ENCODE measurements at regions not wholly inside any gene's neighbourhood (a gene's known extent, or its start where the extent isn't known, plus 50 kb on each side); places are given as distances from the start of the nearest gene placed in this dataset.
A peak's percentile ranks its signal among the peaks of the same experiment; 100 is the strongest.
"Not testable (repeated sequence)": the region's sequence is repeated elsewhere in the genome, so short reads cannot be mapped to it uniquely, and the experiment has no call there.

DNA sequence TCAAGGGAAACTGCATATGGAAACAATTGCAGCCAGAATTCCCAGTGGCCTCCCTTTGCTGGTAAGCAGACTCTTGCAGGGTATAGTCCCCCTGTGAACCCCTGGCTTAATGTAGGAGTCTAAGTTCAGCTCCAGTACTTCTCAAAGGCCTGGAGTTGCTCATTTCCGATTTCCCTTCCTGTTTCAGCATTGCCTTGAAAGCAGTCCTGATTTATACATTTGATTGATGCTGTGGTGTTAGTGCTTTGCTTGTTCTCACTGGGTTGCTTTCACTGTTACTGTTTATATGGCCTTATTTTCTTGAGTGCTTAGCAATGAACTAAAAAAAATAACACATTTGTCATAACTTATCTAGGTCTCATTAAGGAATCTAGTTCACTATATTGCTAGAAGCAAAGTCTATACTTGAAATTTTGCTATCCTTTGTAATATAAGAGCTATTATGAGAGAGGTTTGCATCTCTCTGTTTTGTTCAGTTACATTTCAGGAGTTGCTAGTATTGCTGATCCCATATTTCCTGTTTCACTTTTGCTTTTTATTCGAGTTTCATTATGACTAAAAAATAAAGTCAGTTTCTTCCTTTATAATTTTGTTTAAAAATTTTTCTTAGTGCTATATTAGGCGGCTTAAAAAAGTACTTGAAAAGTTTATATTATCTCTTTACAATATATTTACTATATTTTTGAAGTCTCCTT, 122.4 kb upstream of the NMUR2 start:
- peak; percentile 5 to 20 for DNase-seq

DNA sequence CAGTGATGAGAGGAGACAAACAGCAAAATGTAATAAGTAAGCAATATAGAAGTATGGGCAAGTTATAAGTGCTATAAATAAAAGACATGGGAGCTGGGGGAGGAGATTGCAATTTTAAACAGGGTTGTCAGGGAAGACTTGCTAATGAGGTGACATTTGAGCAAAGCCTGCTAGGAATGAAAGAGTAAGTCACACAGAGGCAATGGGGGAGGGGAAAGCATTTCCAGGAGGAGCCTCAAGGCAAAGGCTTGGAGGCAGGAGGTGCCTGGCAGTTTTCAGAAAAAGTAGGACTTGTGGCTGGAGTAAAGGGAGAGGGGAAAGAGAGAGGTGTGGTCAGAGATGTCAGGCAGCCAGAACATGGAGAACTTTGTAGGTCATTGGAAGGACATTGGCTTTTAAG, 124.4 kb upstream of the NMUR2 start:
- no peak for DNase-seq

DNA sequence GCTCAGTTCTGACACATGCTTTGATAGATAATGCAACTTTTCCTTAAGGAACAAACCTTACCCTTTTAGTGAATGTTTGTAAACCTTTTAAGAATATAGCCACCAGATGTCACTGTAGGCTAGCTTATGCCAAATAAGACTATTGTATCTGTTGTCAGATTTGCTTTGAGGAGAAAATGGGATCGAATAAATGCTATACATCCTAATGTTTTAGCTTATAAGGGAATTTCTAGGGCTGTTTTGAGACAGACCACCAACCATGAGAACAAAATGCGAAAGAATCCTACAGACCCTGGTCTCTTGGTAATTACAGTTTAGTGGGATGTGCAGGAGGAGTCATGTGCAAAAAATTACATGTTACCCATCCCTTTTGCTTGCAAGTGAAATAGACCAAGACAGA, 127.6 kb upstream of the NMUR2 start:
- peak; percentile 30 to 50 for DNase-seq

DNA sequence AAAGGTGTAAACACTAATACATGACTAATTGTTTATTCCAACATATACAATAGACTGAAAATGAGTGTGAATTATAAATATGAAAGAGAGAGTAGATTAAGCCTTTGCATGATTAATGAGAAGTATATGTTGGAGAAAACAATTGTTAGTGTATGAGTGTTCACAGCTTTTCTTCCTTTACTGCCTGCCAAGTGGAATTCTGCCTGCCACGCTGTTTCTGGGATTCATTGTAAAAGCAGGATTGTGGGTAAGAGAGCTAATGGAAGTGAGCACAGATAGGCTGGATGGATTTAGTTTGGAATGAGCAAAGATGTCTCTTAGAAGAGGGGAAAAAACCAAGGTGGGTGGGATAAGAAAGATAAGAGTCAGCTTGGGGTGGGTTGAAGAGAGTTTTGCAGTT, 129.6 kb upstream of the NMUR2 start:
- DNase-seq: no peak

DNA sequence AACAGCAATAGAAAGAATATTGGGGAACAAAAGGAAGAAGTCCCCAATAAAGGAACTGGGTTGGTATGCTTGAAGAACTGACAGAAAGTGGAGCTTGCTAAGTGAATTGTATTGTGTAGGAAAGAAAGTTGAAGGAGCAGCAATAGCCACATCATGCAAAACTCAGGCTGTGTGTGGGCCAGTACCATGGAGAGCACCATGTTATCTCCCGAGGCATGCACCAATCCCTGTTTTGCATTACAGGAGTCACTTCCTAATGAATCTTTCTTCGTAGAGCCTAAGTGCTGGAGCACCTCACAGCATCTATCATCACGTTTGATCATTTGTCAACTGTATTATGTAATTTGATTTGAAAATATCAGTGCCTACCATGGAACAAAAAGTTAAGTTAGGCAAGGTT, 137.7 kb upstream of the NMUR2 start:
- DNase-seq: no peak

DNA sequence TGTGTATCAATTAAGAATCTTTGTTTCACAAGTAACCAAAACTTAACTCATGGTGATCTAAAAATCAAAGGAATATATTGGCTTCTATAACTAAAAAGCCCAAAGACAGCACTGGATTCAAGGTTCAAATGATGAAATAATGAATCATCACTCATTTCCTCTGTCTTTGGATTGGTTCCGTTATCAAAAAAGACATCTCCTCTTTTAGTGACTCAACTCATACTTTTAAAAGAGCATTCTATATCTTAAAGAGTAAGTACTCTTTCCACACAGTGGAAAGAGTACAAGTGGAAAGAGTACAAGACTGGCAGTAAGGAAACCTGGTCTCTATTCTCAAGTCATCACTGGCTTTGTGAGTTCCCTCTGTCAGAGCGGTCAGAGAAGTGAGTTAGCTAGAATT, 141.4 kb upstream of the NMUR2 start:
- no peak for DNase-seq

DNA sequence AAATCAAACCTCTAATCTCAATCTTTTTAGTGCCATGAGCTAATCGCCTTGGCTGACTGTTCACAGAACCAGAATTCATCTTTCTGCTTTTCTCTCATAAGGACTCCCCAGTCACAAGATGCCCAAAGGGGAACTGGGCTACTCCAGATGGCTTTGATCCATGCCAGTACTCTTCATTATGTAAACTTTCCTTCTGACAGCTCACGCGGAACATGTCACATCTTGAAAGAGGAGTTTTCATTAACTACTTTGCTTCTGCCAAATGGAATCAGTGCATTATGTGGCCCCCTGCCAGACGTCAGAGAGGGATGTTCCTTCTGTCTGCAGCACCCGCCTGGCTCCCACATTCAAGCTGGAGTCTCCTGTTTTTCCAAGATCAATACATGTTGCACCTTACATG, 142.1 kb upstream of the NMUR2 start:
- no peak for DNase-seq

DNA sequence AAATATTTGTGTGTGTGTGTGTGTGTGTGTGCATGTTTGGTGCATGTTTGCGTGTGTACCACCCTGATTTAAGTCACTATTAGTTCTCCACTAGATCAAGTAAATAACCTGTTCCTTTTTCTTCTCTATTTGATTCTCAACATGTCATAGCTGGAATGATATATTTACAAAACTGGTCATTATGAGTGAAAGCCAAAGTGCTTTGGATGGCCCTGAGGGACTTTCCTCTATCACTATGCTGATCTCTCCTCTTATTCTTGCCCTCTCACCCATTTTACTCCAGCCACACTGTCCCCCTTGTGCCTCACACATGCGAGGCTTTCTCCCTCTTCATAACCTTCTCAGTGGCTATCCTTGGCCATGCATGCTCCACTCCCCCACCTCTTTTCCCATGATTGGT, 144.6 kb upstream of the NMUR2 start:
- DNase-seq: no peak

DNA sequence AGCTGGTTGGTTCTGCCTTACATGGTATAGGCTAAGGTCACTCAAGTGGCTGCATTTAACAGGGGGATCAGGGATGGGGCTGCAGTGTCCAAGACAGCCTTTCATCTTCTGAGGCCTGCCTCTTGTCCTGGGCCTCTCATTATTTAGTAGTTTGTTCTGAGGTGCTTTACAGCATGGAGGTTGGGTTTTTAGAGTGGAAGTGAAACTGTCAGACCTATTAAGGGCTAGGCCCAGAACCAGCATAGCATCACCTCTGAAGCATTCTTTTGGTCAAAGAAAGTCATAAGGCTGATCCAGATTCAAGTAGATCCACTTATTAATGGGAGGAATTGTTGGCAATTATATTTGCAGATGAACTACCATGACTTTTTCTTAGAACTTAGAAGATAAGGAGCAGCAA, 146.0 kb upstream of the NMUR2 start:
- DNase-seq: no peak

DNA sequence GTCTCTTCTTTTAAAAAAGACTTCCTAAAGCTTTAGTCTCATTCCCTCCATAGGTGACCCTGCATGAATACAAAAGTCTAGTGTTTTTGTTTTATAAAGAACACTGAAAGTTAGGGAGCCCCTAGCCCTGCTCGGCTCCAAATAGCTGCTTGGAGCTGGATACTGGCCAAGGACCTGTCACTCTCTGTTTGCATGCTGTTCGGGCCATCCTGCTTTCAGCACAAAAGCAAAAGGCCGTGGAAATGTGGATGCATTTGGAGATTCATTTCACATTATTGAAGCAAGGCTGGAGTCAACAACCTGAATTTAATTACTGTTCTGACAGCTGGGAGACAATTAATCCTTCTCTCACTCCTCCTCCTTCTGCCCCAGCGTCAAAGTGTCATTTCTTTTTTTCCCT, 151.7 kb upstream of the NMUR2 start:
- no peak for DNase-seq

DNA sequence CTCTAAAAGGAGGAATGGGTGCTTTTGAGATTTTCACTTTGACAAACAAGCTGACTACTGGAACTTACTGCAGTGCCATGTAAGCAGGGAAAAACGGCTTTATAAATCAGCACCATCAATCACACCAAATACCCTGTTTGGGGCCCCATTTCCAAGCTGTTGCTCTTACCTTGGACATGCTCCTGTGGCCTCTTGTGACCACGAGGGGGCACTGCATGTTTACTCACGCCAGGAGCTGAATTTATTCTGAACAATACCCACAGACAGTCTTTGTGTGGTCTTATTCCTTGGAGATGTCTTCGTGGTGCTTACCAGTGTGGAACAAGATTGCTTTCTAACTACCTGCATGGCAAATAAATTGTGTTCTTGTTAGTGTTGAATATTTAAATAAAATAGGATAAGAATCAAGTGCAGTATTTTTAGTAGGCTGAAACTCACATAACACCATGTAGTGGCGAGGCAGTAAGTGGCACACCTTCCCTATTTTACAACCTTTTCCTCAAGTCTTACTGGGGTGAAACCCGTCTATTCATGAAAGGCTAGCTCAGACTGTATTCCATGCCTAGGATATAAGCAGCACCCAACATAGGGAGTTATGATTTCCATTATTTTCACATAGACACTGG, 155.5 kb upstream of the NMUR2 start:
- peak in 1 of 2 donors; percentile 33 for DNase-seq

DNA sequence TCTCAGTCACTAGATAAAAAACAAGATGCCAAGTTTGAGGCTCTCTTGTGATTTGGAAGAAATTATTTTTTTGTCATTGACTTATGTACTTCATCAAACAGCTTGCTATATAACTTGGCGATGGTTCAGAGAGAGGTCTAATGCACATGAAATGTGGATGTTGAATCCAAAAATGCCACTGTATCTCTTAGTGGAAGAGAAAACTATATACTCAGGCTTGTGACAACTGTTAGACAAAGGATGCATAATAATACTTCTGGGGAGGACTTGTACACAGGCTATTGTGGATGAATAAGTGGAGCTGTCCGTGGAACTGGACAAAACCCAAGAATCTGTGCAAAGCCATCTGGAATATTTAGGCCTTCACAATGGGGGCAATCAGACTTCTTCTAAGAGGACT, 162.9 kb upstream of the NMUR2 start:
- DNase-seq: no peak

DNA sequence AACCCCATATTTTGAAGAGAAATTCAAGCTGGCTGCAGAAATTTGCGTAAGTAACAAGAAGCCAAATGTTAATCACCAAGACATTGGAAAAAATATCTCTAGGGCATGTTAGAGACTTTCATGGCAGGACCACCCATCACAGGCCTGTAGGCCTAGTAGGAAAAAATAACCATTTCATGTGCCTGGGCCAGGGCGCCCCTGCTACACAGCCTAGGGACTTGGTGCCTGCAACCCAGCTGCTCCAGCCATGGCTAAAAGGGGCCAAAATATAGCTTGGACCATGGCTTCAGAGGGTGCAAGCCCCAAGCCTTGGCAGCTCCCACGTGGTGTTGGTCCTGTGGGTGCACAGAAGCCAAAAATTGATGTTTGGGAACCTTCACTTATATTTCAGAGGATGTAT, 167.7 kb upstream of the NMUR2 start:
- DNase-seq: no peak

DNA sequence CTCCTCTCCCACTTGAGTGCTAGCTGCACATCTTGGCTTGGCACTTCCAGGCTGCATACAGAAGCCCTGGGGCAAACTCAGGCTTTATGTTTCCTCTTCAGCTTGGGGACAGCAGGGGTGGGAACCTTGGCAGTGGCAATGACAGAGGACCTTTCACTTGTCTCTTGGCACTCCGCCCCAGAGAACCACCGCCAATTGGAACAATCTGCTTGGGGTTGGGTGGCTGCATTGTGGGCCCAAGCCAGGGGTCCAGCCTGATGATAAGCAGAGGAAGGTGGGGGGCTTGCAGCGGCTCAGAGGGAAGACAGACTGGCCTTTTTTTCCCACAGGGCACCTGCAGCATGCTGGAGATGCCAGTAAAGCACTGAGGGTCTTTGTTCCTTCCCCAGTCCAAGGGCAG, 179.0 kb upstream of the NMUR2 start:
- no peak for DNase-seq

DNA sequence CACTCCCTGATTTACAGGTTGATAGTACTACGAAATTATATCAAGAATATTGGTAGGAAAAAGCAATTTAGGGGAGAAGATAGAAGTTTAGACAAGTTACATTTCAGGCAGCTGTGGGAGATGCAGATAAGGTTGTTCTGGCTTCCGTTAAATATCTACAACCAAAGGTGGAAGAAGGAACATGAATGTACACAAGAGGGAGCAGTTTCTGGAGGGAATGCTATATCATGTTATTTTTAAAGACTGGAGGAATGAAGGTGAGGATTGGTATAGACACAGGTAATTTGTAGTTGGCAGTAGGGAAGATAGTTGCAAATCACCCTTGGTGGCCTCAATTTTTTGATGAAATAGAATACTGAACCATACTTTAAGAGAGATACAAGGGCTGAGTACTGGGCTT, 187.3 kb upstream of the NMUR2 start:
- no peak for DNase-seq

DNA sequence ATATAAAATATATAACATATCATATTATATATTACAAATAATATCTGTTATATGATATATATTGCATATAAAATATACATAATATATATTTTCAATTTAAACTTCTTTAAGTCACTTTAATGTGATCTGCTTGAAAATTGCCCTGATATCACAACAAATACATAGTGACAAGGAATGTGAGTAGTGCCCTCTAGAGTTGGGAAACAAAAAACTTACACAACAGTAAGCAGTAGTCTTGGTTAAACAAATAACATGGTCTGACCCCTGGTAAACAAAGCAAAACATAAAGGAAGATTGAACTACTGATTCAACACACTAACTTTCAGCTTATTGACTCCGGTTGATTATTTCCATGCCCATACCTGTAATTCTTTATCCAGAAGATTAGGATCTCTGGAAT, 188.3 kb upstream of the NMUR2 start:
- no peak for DNase-seq

DNA sequence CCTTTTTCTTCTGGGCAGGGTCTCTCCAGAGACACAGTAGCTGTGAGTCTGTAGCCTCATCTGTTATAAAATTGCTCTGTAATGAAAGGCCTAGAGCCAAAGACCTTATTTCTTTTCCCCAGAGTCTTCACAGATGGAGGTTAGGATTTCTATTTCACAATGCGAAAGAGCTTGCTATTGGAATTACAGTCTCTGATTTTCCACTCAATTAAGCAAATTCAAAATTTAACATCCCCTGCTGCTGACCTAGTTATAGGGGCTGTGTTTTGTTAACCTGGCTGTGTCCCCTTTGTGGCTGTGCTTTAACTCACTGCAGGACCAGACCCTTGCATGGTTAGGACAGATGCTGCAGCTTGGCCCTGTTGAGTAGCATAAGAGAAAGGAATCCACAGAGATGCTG, 190.3 kb upstream of the NMUR2 start:
- DNase-seq: no peak

DNA sequence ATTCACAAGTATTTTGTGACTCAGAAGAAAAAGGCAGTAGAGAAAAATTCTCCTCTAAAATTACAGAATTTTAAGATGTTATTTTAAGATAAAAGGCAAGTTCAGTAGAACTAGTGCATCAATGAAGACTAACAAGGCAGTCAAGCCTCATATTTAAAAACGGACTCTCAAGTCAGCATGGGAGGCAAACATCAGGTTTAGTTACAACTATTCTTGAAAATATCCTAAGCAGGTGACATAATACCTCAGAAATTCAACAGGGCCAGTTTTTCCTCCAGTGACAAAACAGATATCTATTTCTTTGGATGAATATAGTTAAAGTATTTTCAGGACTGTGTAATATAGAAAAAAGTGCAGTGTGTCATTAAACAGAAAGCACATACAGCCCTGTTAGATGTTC, 194.0 kb upstream of the NMUR2 start:
- no peak for DNase-seq

DNA sequence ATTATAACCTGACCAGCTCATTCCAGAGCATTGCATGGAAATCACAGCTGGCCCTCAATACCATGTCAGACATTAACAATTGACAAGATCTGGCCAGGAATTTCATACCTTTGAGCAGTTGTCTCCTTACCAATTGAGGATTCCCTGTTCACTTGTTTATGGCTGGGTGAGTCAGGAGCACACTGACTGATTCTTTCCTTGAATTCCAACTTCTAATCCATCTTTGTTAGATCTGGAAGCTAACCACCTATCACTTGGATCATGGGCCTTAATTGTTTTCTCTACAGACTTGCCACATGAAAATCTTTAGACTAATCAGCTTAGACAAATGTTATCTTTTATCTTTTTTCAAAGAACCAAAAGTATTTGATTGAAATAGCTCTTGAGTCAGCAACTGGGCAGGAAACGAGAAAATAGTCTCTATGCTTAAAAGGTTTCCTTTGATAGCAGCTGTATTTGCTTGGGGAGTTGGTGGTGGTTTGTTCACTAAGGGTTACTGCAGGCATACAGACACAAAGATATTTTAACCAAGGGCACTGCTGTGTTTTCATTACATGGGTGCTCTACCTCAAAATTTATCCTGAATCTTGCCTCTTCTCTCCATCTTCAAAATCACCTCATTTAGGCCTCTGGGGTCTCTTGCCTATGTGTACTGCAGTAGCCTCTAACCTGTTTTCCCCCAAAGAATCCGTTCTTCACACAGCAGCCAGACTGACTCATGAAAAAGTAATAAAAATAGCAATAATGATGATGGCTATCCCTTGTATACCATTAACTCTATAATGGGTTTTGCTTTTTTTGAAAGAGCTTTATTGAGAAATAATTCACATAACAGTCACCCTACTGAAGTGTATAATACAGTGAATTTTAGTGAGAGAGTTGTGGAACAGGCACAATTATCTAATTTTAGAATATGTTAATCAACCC, 197.0 kb upstream of the NMUR2 start:
- no peak for DNase-seq

DNA sequence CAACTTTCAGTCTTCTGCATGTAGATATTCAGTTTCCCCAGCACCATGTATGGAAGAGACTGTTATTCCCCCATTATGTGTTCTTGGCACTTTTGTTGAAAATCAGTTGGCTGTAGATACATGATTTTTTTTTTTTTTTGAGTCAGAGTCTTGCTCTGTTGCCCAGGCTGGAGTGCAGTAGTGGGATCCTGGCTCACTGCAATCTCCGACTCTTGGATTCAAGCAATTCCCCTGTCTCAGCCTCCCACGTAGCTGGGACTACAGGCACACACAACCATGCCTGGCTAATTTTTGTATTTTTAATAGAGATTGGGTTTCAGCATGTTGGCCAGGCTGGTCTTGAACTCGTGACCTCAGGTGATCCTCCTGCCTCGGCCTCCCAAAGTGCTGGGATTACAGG, 201.0 kb upstream of the NMUR2 start:
- DNase-seq: not testable (repeated sequence)

DNA sequence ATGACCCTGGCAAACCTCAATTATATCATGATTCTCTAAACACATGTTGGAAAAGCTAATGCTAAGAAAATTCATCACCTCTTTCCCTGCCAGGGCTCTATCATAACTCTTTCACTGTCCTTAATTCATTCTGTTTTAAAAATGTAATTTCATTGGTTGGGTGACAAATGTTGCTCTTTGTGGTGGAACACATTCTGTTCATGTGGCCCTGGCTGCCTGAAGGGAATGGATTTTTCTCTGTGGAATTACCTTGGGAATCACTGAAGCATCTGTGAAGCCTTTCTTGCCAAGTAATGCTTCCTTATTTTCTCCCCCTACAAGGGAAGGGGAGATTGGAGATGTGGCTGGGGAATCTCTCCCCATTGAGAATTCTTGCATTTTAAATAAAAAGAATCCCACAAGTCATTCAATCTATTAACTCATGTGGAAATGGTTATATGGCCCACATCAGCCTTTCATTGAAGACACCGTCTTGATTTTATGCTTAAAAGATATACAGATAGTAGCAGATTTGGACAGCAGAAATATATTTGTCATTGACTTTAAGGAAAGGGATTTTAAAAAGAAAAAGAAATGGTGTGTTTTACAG, 201.8 kb upstream of the NMUR2 start:
- no peak for DNase-seq

DNA sequence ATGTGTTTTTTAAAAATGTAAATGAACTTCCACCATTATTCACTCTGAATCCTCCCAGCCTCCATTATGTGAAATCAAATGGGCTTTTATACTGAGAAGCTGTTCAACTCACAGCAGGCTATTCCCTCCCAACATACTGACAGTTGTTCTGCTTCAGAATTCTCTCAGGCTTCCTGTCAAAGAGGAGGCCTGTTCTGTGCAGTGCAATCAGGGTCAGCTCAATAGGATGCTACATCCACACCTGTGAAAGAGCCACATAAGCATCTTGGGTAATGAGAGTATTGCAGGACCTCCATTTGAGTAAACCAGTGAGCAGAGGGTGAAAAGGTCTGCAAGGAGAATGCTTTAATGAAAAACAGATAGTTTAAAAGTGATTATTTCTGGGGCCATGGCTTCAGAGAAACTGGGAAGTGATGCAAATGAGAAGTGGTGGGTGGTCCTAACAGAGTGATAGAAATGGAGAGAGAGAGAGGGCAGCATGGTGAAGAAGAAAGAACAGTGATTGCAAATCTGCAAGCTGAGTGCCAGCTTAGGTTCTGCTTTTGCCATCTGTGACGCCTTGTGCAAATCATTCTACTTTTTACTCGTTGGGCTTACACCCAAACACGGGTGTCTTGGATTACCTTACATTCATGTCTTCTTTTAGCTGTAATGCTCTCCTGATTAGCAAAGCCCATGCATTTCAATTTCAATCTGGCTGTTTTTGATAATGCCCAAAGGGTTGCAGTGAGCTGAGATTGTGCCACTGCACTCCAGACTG, 202.5 kb upstream of the NMUR2 start:
- no peak for DNase-seq

DNA sequence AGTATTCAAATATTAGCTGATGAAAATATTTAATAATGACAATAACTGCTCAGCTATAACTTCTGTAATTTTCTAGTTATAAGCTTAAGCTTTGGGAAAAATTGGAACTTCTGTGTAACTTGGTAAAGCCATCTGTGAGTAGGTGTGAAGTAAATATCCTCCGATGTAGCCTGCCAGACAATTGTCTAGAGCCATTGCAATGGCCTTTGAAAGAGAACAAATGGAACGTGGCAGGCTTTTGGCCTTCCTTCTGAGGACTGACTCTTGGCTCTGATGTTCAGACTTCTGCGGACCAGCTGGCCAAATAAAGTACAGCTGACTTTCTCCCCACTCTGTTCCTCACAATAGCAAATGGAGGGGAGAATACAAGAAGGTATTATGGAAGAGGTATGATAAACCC, 203.4 kb upstream of the NMUR2 start:
- DNase-seq: no peak

Data from inflammatory macrophage (primary cell).